Large intestine (tissue), 3 donors: ENCODE measurements at regions not wholly inside any gene's neighbourhood (a gene's known extent, or its start where the extent isn't known, plus 50 kb on each side); places are given as distances from the start of the nearest gene placed in this dataset.

ENCODE experiments used
- DNase-seq, 2 donors: peaks; one replicate each; pipeline versions ENCODE4 v3.0.0 to v3.0.0-alpha.2; 2013
- H3K27ac ChIP-seq: one replicate; pipeline ENCODE4 v1.5.1; 2013; ENCODE audit warnings: low read length
- H3K27me3 ChIP-seq: 2 replicates; pipeline ENCODE4 v1.6.1; 2013; ENCODE audit warnings: low read length; ENCODE audit not compliant: control insufficient read depth, insufficient read depth
- H3K36me3 ChIP-seq: 2 replicates; pipeline ENCODE4 v1.6.1; 2013; ENCODE audit warnings: low read length; ENCODE audit not compliant: control insufficient read depth, insufficient read depth
- H3K4me1 ChIP-seq: one replicate; pipeline ENCODE4 v1.6.1; 2013; ENCODE audit warnings: low read length; ENCODE audit not compliant: control insufficient read depth, insufficient read depth
- H3K4me3 ChIP-seq: one replicate; pipeline ENCODE4 v1.5.1; 2013; ENCODE audit warnings: low read length
- H3K9me3 ChIP-seq: one replicate; pipeline ENCODE4 v1.6.1; 2013; ENCODE audit warnings: mild to moderate bottlenecking, low read depth, low read length, moderate library complexity; ENCODE audit not compliant: control insufficient read depth
- WGBS: methylation state at CpG from one replicate; pipeline ENCODE4 v1.1.5; 2013; ENCODE audit warnings: low lambda C conversion rate; ENCODE audit not compliant: insufficient coverage; 5-methylcytosine and 5-hydroxymethylcytosine counted together

DNA sequence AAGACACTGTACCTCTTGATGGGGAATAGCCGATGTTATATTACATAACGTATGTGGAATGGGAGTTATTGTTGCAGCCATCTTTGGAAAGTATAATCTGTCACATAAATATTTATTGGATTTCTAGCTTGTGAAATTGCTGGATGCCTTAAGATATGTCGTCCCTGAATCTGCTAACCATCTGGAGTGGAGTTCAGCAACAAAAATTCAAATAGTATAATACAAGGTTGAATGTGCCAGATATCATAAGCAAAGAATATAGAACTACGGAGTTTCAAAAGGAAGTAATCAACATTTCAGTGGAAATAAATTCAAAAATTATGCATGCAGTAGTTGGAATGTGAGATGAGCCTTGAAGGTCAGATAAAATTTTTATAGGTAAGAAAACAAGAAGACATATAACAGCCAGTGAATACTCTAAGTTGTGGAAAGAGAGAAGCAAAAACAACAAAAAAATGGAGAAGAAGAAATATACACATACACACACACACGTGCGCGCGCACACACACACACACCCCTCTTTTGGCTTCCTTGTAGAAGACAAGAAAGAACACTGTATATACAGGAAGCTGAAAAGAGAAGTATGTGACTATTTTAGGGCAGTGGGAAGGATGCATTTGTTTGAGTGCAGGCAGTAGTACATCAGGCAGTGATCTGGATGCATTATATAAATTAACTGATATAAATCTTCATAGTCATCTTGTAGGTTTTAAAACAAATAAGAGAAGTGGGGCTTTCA is 516.7 kb downstream of the KCNT2 start:
- H3K27ac ChIP-seq, result no peak overlapping the region
- no peak overlapping the region for H3K4me3 ChIP-seq
- H3K36me3 ChIP-seq, result no peaks in the 10 kb centered on the region
- WGBS, result 78% methylated on average over 1 of the region's 8 CpGs
- H3K4me1 ChIP-seq, result no peaks in the 10 kb centered on the region
- no peaks in the 10 kb centered on the region for H3K27me3 ChIP-seq
- no peak for DNase-seq
- no peaks in the 10 kb centered on the region for H3K9me3 ChIP-seq

- Histone ChIP-seq H3K4me1 (no peaks in the 10 kb centered on the region), H3K36me3 (no peaks in the 10 kb centered on the region), H3K4me3 (no peak overlapping the region), H3K9me3 (no peaks in the 10 kb centered on the region), H3K27ac (no peak overlapping the region), H3K27me3 (no peaks in the 10 kb centered on the region)
- WGBS, result 80% methylated on average over 1 of the region's 3 CpGs
- no peak for DNase-seq
These were observed 518.0 kb downstream of the KCNT2 start for GRCh38 chr1:196090226-196090625.

- WGBS, result 70% methylated on average over 4 of the region's 10 CpGs
- Histone ChIP-seq H3K4me1 (no peaks in the 10 kb centered on the region), H3K36me3 (no peaks in the 10 kb centered on the region), H3K4me3 (no peak overlapping the region), H3K27ac (no peak overlapping the region), H3K27me3 (no peaks in the 10 kb centered on the region), H3K9me3 (no peaks in the 10 kb centered on the region)
- DNase-seq, result no peak
These were observed 519.7 kb downstream of the KCNT2 start for GRCh38 chr1:196088541-196088940.

GRCh38 chr1:196078691-196079090 is 529.5 kb downstream of the KCNT2 start:
- no peak for DNase-seq
- Histone ChIP-seq H3K4me1 (no peaks in the 10 kb centered on the region), H3K4me3 (no peak overlapping the region), H3K9me3 (no peaks in the 10 kb centered on the region), H3K27me3 (no peaks in the 10 kb centered on the region), H3K36me3 (no peaks in the 10 kb centered on the region), H3K27ac (no peak overlapping the region)
- 82% methylated on average over 3 of the region's 3 CpGs for WGBS

DNA sequence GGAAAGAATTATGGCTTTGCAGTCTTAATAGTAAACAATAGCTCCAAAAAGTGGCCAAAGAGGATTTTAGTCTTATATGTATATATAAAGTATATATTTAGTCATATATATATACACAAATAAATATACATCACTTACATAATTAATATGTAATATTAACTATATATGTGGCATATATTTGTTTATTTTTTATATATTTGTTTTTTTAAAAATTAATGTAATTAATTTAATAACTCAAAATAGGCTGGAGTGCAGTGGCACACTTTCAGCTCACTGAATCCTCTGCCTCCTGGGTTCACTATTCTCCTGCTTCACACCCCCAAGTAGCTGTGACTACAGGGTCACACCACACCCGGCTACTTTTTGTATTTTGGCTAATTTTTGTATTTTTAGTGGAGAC is 532.6 kb downstream of the KCNT2 start:
- Histone ChIP-seq H3K36me3 (no peaks in the 10 kb centered on the region), H3K4me1 (no peaks in the 10 kb centered on the region), H3K27me3 (no peaks in the 10 kb centered on the region), H3K9me3 (no peaks in the 10 kb centered on the region), H3K27ac (no peak overlapping the region), H3K4me3 (no peak overlapping the region)
- WGBS, result no CpG with 5 or more reads among the region's 1 CpG
- no peak for DNase-seq

- Histone ChIP-seq H3K27ac (no peak overlapping the region), H3K4me3 (no peak overlapping the region), H3K4me1 (no peaks in the 10 kb centered on the region), H3K9me3 (no peaks in the 10 kb centered on the region), H3K36me3 (no peaks in the 10 kb centered on the region), H3K27me3 (no peaks in the 10 kb centered on the region)
- DNase-seq, result no peak
These were observed 534.1 kb downstream of the KCNT2 start for GRCh38 chr1:196074182-196074581.

GRCh38 chr1:196071447-196071846 is 536.8 kb downstream of the KCNT2 start:
- H3K4me1 ChIP-seq, result no peaks in the 10 kb centered on the region
- no peak overlapping the region for H3K4me3 ChIP-seq
- no peak overlapping the region for H3K27ac ChIP-seq
- H3K36me3 ChIP-seq, result no peaks in the 10 kb centered on the region
- H3K9me3 ChIP-seq, result no peaks in the 10 kb centered on the region
- WGBS, result 86% methylated on average over 1 of the region's 1 CpG
- no peak for DNase-seq
- no peaks in the 10 kb centered on the region for H3K27me3 ChIP-seq

GRCh38 chr1:196070940-196071339 is 537.3 kb downstream of the KCNT2 start:
- no peak for DNase-seq
- WGBS, result 21% methylated on average over 2 of the region's 2 CpGs
- H3K9me3 ChIP-seq, result no peaks in the 10 kb centered on the region
- H3K27ac ChIP-seq, result no peak overlapping the region
- no peaks in the 10 kb centered on the region for H3K27me3 ChIP-seq
- H3K4me3 ChIP-seq, result no peak overlapping the region
- H3K4me1 ChIP-seq, result no peaks in the 10 kb centered on the region
- no peaks in the 10 kb centered on the region for H3K36me3 ChIP-seq

- 100% methylated on average over 1 of the region's 2 CpGs for WGBS
- H3K27ac ChIP-seq, result no peak overlapping the region
- H3K36me3 ChIP-seq, result no peaks in the 10 kb centered on the region
- H3K9me3 ChIP-seq, result no peaks in the 10 kb centered on the region
- H3K4me1 ChIP-seq, result no peaks in the 10 kb centered on the region
- no peak for DNase-seq
- no peak overlapping the region for H3K4me3 ChIP-seq
- no peaks in the 10 kb centered on the region for H3K27me3 ChIP-seq
These were observed 544.3 kb downstream of the KCNT2 start for GRCh38 chr1:196063952-196064351.

GRCh38 chr1:196063294-196063693 is 544.9 kb downstream of the KCNT2 start:
- no peak overlapping the region for H3K27ac ChIP-seq
- H3K9me3 ChIP-seq, result no peaks in the 10 kb centered on the region
- no peaks in the 10 kb centered on the region for H3K27me3 ChIP-seq
- WGBS, result 73% methylated on average over 3 of the region's 3 CpGs
- DNase-seq, result no peak
- no peaks in the 10 kb centered on the region for H3K36me3 ChIP-seq
- H3K4me3 ChIP-seq, result no peak overlapping the region
- no peaks in the 10 kb centered on the region for H3K4me1 ChIP-seq

- DNase-seq, result no peak
- no peak overlapping the region for H3K4me3 ChIP-seq
- H3K36me3 ChIP-seq, result no peaks in the 10 kb centered on the region
- no peaks in the 10 kb centered on the region for H3K27me3 ChIP-seq
- H3K4me1 ChIP-seq, result no peaks in the 10 kb centered on the region
- no peak overlapping the region for H3K27ac ChIP-seq
- no peaks in the 10 kb centered on the region for H3K9me3 ChIP-seq
These were observed 547.7 kb downstream of the KCNT2 start for GRCh38 chr1:196060539-196060938.
